ACC112 (cell line): ENCODE measurements at regions not wholly inside any gene's neighbourhood (a gene's known extent, or its start where the extent isn't known, plus 50 kb on each side); places are given as distances from the start of the nearest gene placed in this dataset.
"Not testable (repeated sequence)": the region's sequence is repeated elsewhere in the genome, so short reads cannot be mapped to it uniquely, and the experiment has no call there.

Experiments
- H2AFZ ChIP-seq: fragments of 200-600 bp; sonication (generic); one replicate; pipeline ENCODE4 v1.6.0; 2017; ENCODE audit warnings: antibody characterized with exemption, low read length; ENCODE audit not compliant: unreplicated experiment
- H3K27ac ChIP-seq: fragments of 200-600 bp; sonication (generic); 2 replicates; pipeline ENCODE4 v1.5.1; 2014; ENCODE audit warnings: low read depth, mild to moderate bottlenecking, antibody characterized with exemption, low read length, moderate library complexity
- H3K27me3 ChIP-seq: fragments of 200-600 bp; sonication (generic); 2 replicates; pipeline ENCODE4 v1.6.1; 2014; ENCODE audit warnings: mild to moderate bottlenecking, antibody characterized with exemption, low read length, moderate library complexity, mixed read lengths; ENCODE audit not compliant: insufficient read depth
- H3K36me3 ChIP-seq: fragments of 200-600 bp; sonication (generic); 2 replicates; pipeline ENCODE4 v1.6.1; 2016; ENCODE audit warnings: mild to moderate bottlenecking, antibody characterized with exemption, low read length, moderate library complexity, mixed read lengths; ENCODE audit not compliant: insufficient read depth
- H3K4me1 ChIP-seq: fragments of 200-600 bp; sonication (generic); one replicate; pipeline ENCODE4 v1.6.1; 2016; ENCODE audit warnings: low read length, mixed read lengths; ENCODE audit not compliant: insufficient read depth, unreplicated experiment, control insufficient read depth
- H3K4me3 ChIP-seq: fragments of 200-600 bp; sonication (generic); 2 replicates; pipeline ENCODE4 v1.5.1; 2014; ENCODE audit warnings: mild to moderate bottlenecking, low read depth, low read length
- H3K79me2 ChIP-seq: fragments of 200-600 bp; sonication (generic); one replicate; pipeline ENCODE4 v1.6.0; 2016; ENCODE audit warnings: low read length; ENCODE audit not compliant: control insufficient read depth, unreplicated experiment, insufficient read depth

GRCh38 chr11:112336356-112336886 is 75.8 kb upstream of the PLET1 start:
- Histone ChIP-seq H3K4me3 (no peak overlapping the region), H3K79me2 (no peaks in the 10 kb centered on the region), H3K36me3 (no peaks in the 10 kb centered on the region), H3K27me3 (peaks cover 17% of the 10 kb centered on the region), H3K27ac (no peak overlapping the region), H2AFZ (no peak overlapping the region), H3K4me1 (no peaks in the 10 kb centered on the region)

- H3K27ac ChIP-seq: no peak overlapping the region
These were observed 78.9 kb upstream of the PLET1 start for GRCh38 chr11:112339566-112339965.

GRCh38 chr11:112343368-112344039 is 82.8 kb upstream of the PLET1 start:
- Histone ChIP-seq H3K4me1 (peaks cover 7% of the 10 kb centered on the region), H2AFZ (no peak overlapping the region), H3K4me3 (no peak overlapping the region), H3K27ac (no peak overlapping the region), H3K27me3 (0 out of 2 replicates have a peak, but pooled peaks cover 5% of the 10 kb centered on the region), H3K79me2 (no peaks in the 10 kb centered on the region), H3K36me3 (no peaks in the 10 kb centered on the region)

More at GRCh38 chr11:112339566-112339965, 78.9 kb upstream of the PLET1 start:
- no peak overlapping the region for H2AFZ ChIP-seq
- peaks cover 13% of the 10 kb centered on the region for H3K27me3 ChIP-seq
- no peak overlapping the region for H3K4me3 ChIP-seq
- no peaks in the 10 kb centered on the region for H3K36me3 ChIP-seq
- peaks cover 7% of the 10 kb centered on the region for H3K4me1 ChIP-seq
- no peaks in the 10 kb centered on the region for H3K79me2 ChIP-seq

- Histone ChIP-seq H3K4me1 (peaks cover 7% of the 10 kb centered on the region), H2AFZ (no peak overlapping the region), H3K27ac (no peak overlapping the region), H3K79me2 (no peaks in the 10 kb centered on the region), H3K27me3 (0 out of 2 replicates have a peak, but pooled peaks cover 3% of the 10 kb centered on the region), H3K4me3 (no peak overlapping the region), H3K36me3 (no peaks in the 10 kb centered on the region)
These were observed 83.4 kb upstream of the PLET1 start for GRCh38 chr11:112344040-112344413.

- no peak overlapping the region for H3K27ac ChIP-seq
- H3K4me1 ChIP-seq: peaks cover 7% of the 10 kb centered on the region
- H3K4me3 ChIP-seq: no peak overlapping the region
- no peaks in the 10 kb centered on the region for H3K79me2 ChIP-seq
- no peaks in the 10 kb centered on the region for H3K36me3 ChIP-seq
- peaks cover 3% of the 10 kb centered on the region; the same call in 1 of the 2 replicates for H3K27me3 ChIP-seq
- H2AFZ ChIP-seq: no peak overlapping the region
These were observed 84.5 kb upstream of the PLET1 start for GRCh38 chr11:112345166-112345565.

- Histone ChIP-seq H3K4me3 (no peak overlapping the region), H3K27me3 (peaks cover 3% of the 10 kb centered on the region; the same call in 1 of the 2 replicates), H2AFZ (no peak overlapping the region), H3K79me2 (no peaks in the 10 kb centered on the region), H3K4me1 (peaks cover 7% of the 10 kb centered on the region), H3K36me3 (no peaks in the 10 kb centered on the region), H3K27ac (no peak overlapping the region)
These were observed 85.0 kb upstream of the PLET1 start for GRCh38 chr11:112345706-112346105.

GRCh38 chr11:112346586-112346985 is 85.9 kb upstream of the PLET1 start:
- Histone ChIP-seq H3K4me3 (no peak overlapping the region), H2AFZ (no peak overlapping the region), H3K79me2 (no peaks in the 10 kb centered on the region), H3K36me3 (no peaks in the 10 kb centered on the region), H3K4me1 (peaks cover 7% of the 10 kb centered on the region), H3K27ac (no peak overlapping the region), H3K27me3 (peaks cover 3% of the 10 kb centered on the region; the same call in 1 of the 2 replicates)

- no peaks in the 10 kb centered on the region for H3K79me2 ChIP-seq
These were observed 87.9 kb upstream of the PLET1 start for GRCh38 chr11:112348480-112349029.

GRCh38 chr11:112351423-112351822 is 90.8 kb upstream of the PLET1 start:
- not testable (repeated sequence) for H3K27me3 ChIP-seq, H3K36me3 ChIP-seq, H3K79me2 ChIP-seq, H3K4me3 ChIP-seq, H2AFZ ChIP-seq, H3K4me1 ChIP-seq, H3K27ac ChIP-seq

More at GRCh38 chr11:112348480-112349029, 87.9 kb upstream of the PLET1 start:
- H2AFZ ChIP-seq: no peak overlapping the region
- no peaks in the 10 kb centered on the region for H3K36me3 ChIP-seq
- peaks cover 3% of the 10 kb centered on the region; the same call in 1 of the 2 replicates for H3K27me3 ChIP-seq
- no peak overlapping the region for H3K4me3 ChIP-seq
- H3K4me1 ChIP-seq: peaks cover under 1% of the 10 kb centered on the region
- H3K27ac ChIP-seq: no peak overlapping the region

GRCh38 chr11:112352907-112353306 is 92.2 kb upstream of the PLET1 start:
- H2AFZ ChIP-seq: no peak overlapping the region
- H3K4me1 ChIP-seq: peaks cover 6% of the 10 kb centered on the region
- no peak overlapping the region for H3K27ac ChIP-seq
- no peak overlapping the region for H3K4me3 ChIP-seq
- H3K36me3 ChIP-seq: no peaks in the 10 kb centered on the region
- H3K79me2 ChIP-seq: no peaks in the 10 kb centered on the region
- H3K27me3 ChIP-seq: no peaks in the 10 kb centered on the region; the same call in 1 of the 2 replicates

GRCh38 chr11:112354364-112354763 is 93.7 kb upstream of the PLET1 start:
- H3K36me3 ChIP-seq: no peaks in the 10 kb centered on the region
- no peaks in the 10 kb centered on the region for H3K79me2 ChIP-seq
- H3K27ac ChIP-seq: no peak overlapping the region
- H3K27me3 ChIP-seq: no peaks in the 10 kb centered on the region; the same call in 1 of the 2 replicates
- H2AFZ ChIP-seq: no peak overlapping the region
- peaks cover 6% of the 10 kb centered on the region for H3K4me1 ChIP-seq
- H3K4me3 ChIP-seq: no peak overlapping the region
